Activated effector memory CD4-positive, alpha-beta T cell treated with Interleukin-2 at 50 U/mL for 16 hours (primary cell): ENCODE measurements at regions not wholly inside any gene's neighbourhood (a gene's known extent, or its start where the extent isn't known, plus 50 kb on each side); places are given as distances from the start of the nearest gene placed in this dataset.

Source experiments
- DNase-seq: peaks from one replicate; pipeline ENCODE4 v3.0.0-alpha.2; 2020

DNA sequence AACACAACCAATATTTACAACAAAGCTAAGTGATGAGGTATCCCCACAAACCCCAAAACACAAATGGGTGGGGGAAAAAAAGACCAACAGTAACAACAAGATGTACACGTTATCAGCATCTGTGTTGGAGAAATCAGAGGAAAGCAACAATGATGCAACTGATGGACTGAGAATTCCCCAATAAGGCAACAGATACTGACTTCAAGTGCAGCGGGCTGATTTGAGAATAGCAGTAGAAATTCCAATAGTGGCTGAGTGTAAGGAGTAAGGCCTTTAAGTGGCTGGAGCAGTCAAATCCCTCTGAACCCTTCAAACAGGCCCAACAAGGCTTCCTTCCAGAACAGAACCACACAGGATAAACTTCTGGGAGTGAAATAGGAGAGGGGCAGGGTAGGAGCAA lies 97.6 kb downstream of the TM2D1 start:
- DNase-seq = no peak

DNA sequence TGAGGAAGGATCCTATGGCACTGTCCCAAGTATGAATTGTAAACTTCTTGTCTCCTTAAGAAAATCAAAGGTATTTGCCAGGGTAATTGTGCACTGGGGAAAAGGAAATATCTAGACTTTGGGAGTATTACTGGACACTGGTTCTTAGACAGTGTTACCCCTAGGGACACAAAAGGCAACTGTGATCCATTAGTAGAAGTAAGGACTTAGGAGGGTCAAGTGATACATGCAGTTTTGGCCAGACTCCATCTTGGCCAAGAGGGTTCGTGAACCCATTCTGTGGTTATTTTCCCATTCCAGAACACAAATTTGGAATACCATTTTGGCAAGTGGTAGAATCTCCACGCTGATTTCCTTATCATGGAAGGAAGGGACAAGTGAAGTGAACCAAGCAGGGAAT lies 98.1 kb downstream of the TM2D1 start:
- DNase-seq = no peak

DNA sequence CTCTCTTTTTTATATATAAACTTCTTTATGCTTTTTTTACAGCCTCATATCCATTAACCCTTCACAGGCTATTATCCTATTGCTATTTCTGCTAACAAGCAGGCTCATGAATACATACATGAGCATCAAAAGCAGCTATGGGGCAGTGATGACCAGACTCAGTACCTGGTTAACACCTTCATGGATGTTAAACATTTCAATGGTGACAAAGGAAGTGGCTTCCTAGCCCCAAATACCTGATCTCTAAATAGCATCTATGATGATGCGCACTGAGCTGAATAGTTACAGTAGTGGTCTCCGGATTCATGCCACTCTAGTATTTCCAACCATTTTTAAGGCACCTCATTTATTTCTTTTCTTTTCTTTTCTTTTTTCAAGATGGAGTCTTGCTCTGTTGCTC lies 101.1 kb downstream of the TM2D1 start:
- DNase-seq = no peak

DNA sequence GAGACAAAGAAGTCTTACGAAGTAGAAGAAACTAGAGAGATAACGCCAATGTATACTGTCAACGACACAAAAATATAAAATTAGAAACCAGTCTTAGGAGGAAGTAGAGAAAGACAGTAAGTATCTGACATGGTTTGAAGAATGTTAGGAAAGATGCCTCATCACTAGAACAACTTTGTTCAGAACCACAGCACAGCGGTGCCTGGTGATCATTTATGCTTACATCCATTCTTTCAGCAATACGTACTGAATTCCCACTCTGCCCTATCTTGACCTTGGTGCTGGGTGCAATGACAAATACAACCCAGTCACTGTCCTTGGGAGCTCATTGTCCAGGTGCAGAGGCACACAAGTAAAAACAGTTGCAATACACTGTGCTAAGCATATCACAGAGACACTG lies 104.4 kb downstream of the TM2D1 start:
- no peak for DNase-seq

DNA sequence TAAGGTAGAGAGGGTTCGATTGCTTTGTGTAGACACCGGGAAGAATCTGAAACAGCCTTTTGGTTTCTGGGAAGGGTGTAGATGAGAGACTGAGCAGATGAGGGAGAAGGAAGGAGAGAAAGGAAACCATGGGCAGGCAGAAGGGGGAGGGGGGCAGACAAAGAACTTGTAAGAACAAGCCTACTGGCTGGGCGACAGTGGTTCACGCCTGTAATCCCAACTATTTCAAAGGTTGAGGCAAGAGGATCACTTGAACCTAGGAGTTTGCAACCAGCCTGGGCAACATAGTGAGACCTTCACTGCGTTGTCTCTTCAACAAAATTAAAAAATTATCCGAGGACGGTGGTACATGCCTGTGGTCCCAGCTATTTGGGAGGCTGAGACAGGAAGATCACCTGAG lies 106.2 kb downstream of the TM2D1 start:
- DNase-seq = no peak

DNA sequence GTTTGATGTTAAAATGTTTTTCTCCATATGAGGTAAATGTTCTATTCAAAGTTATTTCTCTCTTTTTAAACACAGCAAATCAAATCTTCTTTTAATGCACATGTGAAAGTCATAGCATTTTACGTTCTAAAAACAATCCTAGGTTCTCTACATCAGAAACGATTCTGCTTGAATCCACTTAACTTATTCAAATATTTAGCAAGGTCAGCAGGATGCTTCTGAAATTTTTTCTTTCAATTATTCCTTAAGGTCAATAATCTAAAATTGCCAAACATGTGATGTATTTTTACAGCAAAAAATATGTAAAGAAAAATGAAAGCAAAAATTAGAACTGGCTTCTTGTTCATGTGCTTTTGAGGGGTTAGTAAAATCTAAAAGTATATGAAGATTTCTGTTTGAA lies 106.7 kb downstream of the TM2D1 start:
- no peak for DNase-seq

DNA sequence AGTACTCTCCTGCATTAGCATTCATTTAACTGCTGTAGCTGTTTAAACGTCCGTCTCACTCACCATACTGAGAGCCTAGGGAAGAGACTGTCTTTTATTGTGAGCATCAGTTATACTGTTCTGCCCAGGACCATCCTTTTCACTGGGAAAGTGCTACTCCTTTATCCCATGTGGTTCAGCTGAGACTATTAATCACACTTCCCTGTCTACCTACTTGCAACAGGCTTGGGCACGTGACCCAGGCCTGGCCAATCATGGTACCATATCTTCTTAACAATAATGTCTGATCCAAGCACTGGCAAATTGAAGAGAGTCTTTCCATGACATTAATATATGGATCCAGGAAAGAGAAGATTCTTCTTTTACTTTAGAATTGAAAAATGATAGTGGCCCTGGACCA lies 108.1 kb downstream of the TM2D1 start:
- DNase-seq = no peak

DNA sequence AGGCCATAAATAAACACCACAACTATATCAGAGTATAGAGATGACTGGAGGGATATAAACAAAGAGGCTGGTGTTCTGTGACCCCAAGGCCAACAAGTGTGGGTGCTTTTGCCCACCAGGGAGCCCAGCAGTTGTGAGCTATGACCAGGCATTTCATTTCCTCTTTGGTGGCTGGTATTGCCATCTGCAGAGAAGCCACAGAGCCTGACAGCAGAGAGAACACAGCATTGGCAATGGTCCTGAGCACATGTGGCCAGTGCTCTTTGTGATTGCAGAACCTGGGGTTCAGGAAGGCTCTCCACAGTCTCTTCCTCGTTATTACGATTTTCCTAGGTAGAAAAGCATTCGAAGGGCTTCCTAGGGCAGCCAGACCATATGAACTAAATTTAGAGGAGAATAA lies 112.3 kb downstream of the TM2D1 start:
- no peak for DNase-seq

DNA sequence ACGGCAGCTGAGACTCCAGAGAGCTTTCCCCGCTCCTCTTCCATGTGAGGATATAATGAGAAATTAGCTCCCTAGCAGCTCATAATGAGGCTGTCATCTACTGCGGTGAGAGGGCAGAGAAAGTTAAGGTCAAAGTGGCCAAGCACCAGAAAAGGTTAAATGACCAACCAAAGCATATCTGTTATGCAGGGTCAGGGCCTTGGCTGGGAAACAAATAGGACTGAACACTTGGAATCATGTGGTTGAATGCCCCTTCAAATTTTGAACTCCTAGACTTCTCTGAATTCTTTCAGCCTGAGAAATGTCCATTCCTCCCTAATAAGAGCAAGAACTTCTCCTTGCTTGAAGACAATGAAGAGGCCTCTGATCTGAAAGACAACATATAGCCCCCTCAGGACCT lies 115.9 kb downstream of the TM2D1 start:
- DNase-seq = no peak

DNA sequence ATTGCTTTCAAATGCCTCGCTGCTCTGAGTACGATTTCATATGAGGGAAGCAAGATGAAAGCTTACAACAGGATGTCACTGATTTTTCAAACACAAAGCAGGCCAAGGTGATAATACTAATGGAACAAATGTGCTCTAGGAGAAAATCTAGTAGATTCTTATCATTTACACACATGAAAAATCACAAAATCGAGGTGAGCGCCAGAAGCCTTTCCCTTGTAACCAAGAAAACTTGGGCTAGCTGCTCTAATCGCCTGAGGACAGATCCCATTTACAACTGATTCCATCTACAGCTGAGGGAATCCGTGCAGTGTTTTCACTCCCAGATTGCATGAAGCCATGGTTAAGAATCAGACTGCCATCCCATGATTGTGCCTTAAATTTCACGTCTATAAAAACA lies 117.5 kb downstream of the TM2D1 start:
- DNase-seq = no peak

DNA sequence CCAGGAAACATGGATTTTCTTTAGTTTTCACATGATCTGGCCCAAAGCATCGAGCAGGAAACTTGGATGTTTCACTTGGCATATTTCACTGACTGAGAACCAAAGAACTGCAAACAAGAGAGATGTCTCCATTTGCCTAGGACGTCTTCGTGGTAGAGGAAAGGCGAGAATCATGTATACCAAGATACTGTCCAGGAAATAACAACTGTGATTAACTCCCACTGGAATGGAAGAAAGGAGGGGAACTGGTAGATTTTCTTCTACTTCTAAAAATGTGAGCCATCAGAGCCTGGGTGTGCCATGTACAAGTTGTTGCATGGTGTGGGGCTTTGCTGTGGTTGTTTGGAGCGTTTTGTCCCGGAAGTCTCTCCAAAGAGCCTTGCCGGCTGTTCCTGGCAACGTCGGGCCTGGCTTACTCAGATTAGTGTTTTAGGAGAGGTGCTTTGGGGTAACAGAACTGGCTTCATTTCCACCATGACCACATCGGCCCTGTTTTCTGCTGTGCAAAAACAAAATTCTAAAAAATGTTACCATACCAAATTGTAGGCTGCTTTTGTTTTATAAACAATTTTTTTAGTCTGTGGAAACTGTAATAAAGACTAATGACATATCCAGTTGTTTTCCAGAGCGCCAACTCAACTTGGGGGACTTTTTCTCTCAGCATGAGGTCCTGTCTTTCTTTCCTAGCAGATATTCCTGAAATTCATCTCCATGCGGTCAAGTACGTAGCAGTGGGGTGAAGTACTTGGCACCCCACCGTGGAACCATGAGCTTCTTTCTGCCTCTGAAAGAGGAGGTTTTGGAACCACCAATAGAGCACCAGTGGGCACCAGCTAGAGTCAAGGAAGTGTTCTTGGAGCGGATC lies 118.3 kb downstream of the TM2D1 start:
- no peak for DNase-seq

DNA sequence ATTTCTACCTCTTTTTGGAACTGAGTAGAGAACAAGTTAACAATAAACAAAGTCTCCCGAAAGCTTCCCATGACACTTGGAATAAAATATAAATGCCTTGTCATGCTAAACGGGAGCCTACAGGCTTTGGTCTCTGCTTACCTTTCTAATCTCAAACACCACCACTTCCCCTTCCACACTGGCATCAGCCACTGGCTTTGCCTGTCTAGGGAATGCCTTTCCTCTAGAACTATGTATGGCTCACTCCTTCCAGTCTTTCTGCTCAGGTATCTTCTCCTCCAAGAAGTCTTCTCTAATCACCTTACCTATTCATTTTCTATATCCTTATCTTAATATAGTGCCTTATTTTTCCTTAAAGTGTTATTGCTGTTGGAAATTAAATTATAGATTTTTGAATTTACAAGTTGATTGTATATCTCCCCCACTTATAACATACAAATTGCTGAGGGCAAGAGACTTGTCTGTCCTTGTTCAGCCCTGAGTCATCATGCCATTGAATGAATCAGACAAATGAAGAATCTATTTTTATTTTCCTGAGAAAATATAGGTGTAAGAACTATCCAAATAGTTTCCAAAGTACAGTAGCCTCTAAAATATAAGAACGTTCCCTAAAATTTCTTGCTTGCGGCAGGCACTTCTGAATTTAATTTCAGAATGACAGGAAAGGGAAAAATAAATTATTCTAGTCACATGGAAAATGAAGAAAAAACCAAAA lies 119.2 kb downstream of the TM2D1 start:
- no peak for DNase-seq

DNA sequence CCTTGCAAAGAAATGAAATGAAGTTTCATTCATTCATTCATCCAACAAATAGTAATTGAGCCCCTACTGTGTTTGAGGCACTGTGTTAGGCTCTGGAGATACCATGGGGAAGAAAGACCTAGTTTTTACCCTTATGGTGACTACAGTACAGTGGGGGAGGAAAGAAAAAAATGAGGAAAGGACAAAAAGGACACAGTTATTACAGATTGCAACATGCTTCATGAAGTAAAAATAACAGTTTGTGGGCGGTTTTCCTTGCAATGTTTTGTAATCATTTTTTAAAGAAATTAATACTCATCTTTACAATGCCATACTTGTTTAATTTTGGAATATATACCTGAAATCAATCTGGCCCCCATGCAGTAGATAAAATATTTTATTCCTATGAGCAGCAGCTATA lies 120.3 kb downstream of the TM2D1 start:
- no peak for DNase-seq

DNA sequence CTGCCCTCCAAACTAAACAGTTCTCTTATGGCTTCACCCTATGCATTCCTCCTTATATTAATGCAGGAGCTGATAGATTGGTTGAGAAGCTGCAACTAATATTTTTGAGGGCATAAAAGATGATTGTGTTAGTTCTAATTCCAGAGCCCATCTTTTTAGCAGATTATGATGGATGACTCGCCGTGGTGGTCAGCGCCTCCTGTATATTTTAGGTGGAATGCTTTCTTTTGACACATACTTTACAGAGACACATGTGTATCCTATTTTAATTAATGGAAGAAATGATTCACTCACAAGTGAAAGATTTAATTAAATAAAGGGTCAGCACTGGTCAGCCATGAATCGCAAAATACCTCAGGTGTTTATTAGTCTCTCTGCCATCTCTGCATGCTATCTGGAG lies 120.7 kb downstream of the TM2D1 start:
- no peak for DNase-seq

DNA sequence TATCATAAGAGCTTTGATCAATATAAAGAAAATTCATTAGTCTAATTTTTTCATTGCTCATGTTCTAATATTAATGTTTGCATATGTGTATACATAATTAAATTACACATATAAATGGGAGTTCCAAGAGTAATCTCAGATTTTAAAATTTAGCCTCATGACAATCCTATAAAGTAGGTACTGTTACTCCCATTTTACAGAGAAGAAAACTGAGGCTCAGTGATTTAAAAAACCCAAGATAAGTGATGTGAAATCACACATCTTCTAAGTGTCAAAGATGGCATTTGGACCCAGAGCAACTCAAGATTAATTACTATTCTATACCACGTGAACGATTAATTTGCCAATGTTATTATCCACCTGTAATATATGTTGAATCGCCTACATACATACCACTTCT lies 122.3 kb downstream of the TM2D1 start:
- no peak for DNase-seq

DNA sequence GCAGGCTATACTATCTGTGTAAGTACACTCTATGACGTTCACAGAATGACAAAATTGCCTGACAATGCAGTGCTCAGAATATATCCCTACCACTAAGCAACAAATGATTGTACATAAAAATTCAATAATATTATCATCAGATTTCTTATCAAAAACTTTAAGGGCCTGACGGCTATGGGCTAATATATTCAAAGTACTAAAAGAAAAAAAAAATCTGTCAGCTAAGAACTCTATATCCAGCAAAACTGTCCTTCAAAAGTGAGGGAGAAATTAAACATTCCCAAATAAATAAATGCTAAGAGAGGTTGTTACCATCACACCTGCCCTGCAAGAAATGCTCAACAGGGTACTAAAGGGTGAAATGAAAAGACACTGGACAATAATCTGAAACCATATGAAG lies 127.3 kb downstream of the TM2D1 start:
- no peak for DNase-seq

DNA sequence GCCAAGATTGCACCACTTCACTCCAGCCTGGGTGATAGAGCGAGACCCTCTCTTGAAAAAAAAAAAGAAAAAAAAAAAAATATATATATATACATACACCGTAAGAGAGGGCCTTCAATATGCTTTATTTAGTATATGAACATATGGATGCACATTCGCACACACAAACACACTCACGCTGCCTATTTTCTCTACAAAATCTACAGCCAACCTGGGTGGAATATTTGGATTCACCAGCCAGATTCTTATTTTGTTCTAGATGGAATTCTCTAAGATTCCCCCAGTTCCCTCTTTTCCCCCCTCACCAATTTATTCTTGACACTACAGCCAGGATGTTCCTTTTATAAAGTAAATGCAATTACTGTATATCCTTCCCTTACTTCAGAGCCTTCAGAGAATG lies 131.6 kb downstream of the TM2D1 start:
- DNase-seq = no peak

DNA sequence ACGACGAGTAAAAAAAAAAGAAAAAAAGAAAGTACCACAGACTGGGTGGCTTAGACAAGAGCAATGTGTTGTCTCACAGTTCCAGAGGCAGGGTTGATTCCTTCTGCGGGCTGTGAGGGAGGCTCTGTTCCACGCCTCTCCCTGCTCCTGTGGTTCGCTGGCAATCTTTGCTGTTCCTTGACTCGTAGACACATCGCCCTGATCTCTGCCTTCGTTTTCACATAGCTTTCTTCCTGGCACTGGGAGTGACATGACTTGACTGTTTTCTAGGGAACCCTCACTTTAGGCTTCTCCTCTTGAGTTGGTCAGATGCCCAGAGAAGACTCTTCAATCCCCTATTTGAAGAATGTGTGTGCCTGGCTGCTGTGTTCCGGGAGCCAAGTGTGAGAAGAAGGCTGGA lies 133.6 kb downstream of the TM2D1 start:
- no peak for DNase-seq

DNA sequence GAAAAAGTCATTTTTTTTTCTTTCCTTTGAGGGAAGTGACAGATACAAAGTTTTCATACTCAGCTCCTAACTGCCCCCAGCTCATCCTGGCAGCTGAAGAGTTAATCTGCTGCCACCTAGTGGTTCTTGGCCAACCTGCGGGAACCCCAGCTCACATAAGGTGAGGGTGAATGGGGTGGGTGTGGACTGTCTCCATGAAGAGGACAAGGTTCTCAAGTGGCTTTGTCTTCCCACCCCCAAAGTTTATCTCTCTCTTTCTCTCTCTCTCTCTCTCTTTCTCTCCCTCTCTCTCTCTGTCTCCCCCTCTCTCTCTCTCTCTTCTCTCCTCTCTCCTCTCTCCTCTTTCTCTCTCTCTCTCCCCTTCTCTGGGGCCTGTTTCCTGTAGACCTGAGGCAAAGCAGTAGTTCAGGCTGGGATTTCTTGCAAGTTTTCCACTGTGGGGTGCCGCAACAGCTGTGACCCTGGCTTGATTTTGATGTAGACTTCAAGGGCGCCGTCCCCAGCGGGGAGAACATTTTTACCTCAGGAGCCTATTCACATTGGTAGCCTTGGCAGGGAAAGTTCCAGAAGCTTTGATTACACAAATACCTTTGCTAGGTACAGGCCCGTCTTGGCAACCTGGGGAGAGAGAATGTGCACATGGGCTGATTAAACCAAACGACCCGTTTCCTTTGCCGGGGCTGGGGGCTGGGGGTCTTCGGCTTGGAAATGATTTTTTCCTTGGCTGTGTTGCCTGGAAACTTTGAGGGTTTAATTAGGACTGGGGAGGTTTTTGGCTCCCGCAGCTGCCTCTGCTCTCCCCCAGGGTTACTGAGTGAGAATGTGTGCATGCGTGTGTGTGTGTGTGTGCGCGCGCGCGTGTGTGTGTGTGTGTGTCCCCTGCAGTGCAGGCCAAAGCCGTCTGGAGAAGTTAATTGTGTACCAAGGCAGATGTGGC lies 135.9 kb downstream of the TM2D1 start:
- DNase-seq = peak; percentile 2

DNA sequence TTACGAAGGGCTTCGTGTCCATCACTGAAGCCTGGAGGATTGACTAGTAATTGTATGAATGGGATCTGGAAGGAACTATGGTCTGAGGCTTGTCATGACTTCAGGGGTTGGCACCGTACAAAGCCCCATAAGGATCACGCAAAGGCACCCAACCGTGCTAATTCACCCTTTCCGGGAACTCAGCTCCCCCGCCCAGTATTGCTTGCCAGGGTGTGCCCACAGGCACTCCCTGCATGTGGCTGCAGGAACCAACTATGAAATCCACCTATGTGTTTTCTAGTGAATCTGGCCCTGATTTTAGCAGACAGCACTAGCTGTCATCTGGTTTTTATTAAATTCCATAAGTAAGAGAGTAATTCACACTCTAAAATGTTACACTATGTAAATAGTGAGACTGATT lies 139.2 kb downstream of the TM2D1 start:
- DNase-seq = no peak

DNA sequence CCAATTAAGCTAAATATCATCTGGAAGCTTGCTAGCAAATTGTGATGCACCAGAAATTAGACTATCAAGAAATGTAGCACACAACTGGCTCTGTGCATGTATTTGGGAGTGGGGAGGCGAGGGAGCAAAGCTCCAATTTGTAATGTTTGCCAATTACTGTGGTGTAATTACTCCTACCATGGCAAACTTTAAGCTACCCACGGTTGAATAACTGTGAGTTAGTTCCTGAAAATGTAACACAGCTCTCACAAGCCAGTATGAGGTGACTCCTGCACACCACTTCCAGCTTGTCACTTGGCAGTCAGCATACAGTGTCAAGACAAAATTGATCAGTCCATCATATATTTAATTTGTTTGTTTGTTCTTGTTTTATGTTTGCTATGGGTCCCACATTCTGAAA lies 141.2 kb downstream of the TM2D1 start:
- DNase-seq = no peak

DNA sequence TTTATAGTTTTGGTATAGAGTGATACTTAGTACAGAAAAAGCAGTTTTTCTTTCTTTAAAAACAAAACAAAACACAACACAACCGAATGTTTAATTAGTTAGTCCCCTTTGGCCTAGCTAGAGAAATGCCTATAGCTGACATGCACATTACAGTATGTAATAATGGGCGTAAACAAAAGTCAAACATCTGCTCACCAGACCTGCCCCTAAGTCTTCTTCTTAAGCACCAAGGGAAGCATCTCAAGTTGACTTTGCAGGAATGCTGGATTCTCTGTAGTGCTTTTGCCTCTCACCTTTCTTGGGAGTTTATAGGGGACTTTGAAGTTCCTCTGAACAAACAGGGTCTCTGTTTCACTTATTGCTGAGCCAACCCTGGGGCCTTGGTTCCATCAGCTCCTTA lies 143.7 kb downstream of the TM2D1 start:
- no peak for DNase-seq

DNA sequence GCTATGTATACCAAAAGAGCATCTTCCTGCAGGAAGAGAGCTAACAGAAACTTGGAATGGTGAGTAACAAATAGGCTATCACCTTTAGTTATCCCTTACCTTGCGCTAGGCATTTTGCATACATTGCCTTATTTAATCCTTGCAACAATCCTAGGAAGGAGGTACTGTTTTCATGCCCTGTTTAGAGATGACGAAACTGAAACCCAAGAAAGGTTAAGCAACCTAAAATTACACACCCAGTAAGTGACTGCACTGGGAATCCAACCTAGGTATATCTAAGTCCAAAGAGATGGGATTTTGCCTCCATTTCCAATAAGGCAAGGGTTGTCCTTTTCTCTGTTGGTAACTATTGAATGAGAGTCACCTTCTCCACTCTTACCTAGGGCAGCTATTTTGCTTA lies 144.5 kb downstream of the TM2D1 start:
- no peak for DNase-seq

DNA sequence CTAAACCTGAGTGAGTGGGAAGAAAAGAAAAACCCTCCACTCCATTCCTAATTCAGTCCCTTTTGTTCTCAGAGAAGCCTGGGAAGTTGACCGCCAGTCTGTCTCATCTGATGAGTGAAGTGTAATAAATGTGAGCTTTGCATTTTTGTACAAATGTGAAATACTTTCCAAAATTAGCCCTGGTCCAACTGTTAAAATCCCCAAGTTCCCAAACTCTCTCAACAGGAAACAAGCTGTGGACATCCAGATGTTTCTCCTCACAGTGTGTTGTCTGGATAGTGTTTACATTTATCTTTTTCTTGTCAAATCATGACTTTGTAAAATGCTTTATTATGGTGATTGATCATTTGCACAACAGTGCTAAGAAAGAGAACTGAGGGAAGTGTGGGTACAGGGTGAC lies 145.1 kb downstream of the TM2D1 start:
- no peak for DNase-seq
